Smooth muscle cell (in vitro differentiated cells): ENCODE measurements at regions not wholly inside any gene's neighbourhood (a gene's known extent, or its start where the extent isn't known, plus 50 kb on each side); places are given as distances from the start of the nearest gene placed in this dataset.

ENCODE experiments used
- DNase-seq: peaks from one replicate; lab custom pipeline; 2025; ENCODE audit not compliant: unreplicated experiment; lab: John Stamatoyannopoulos, UW
- H2AFZ ChIP-seq: fragments of 200-600 bp; sonication (generic); 2 replicates; pipeline ENCODE4 v1.6.0; 2016; ENCODE audit warnings: antibody characterized with exemption, low read depth, mild to moderate bottlenecking
- H3F3A ChIP-seq: fragments of 200-600 bp; sonication (generic); 2 replicates; pipeline ENCODE4 v1.6.0; 2017; ENCODE audit warnings: antibody characterized with exemption, low read depth
- H3K27ac ChIP-seq: fragments of 200-600 bp; sonication (generic); 2 replicates; pipeline ENCODE4 v1.5.1; 2016; ENCODE audit warnings: low read depth, mild to moderate bottlenecking
- H3K27me3 ChIP-seq: fragments of 200-600 bp; sonication (generic); 2 replicates; pipeline ENCODE4 v1.6.1; 2016; ENCODE audit warnings: low read depth, mild to moderate bottlenecking
- H3K36me3 ChIP-seq: fragments of 200-600 bp; sonication (generic); 2 replicates; pipeline ENCODE4 v1.5.1; 2016; ENCODE audit warnings: low read depth
- H3K4me1 ChIP-seq: fragments of 200-600 bp; sonication (generic); 2 replicates; pipeline ENCODE4 v1.5.1; 2016; ENCODE audit warnings: low read depth
- H3K4me2 ChIP-seq: fragments of 200-600 bp; sonication (generic); 2 replicates; pipeline ENCODE4 v1.6.0; 2016; ENCODE audit warnings: mild to moderate bottlenecking
- H3K4me3 ChIP-seq: fragments of 200-600 bp; sonication (generic); 2 replicates; pipeline ENCODE4 v1.5.1; 2016; ENCODE audit warnings: mild to moderate bottlenecking
- H3K79me2 ChIP-seq: fragments of 200-600 bp; sonication (generic); 2 replicates; pipeline ENCODE4 v1.6.0; 2016; ENCODE audit warnings: low read depth, mild to moderate bottlenecking
- H3K9ac ChIP-seq: fragments of 200-600 bp; sonication (generic); 2 replicates; pipeline ENCODE4 v1.6.0; 2016; ENCODE audit warnings: low read depth
- H3K9me3 ChIP-seq: fragments of 200-600 bp; sonication (generic); replicated peaks from 2 replicates; pipeline ENCODE4 v1.5.1; 2016; ENCODE audit warnings: low read depth
- H4K20me1 ChIP-seq: fragments of 200-600 bp; sonication (generic); 2 replicates; pipeline ENCODE4 v1.6.0; 2016; ENCODE audit warnings: low read depth
- CTCF ChIP-seq: fragments of 200-600 bp; sonication (generic); IDR thresholded peaks from 2 replicates; pipeline ENCODE4 v1.5.1; 2017; ENCODE audit warnings: borderline replicate concordance, mild to moderate bottlenecking, antibody characterized with exemption; ENCODE audit not compliant: insufficient read depth, poor library complexity, severe bottlenecking
- WGBS: methylation state at CpG from one replicate; pipeline ENCODE4 v1.1.7; 2016; ENCODE audit warnings: low lambda C conversion rate; 5-methylcytosine and 5-hydroxymethylcytosine counted together

GRCh38 chr6:101199441-101199840, 194.1 kb upstream of the GRIK2 start:
- H3K27me3 ChIP-seq, result no peaks in the 10 kb centered on the region
- TF ChIP-seq CTCF, result no peak
- no peaks in the 10 kb centered on the region for H3K4me1 ChIP-seq
- no peak overlapping the region for H3K9ac ChIP-seq
- DNase-seq, result no peak
- no peak overlapping the region for H2AFZ ChIP-seq
- H4K20me1 ChIP-seq, result no peaks in the 10 kb centered on the region
- H3K4me2 ChIP-seq, result no peak overlapping the region
- no peaks in the 10 kb centered on the region for H3K9me3 ChIP-seq
- H3K4me3 ChIP-seq, result no peak overlapping the region
- H3K79me2 ChIP-seq, result no peaks in the 10 kb centered on the region
- H3F3A ChIP-seq, result no peaks in the 10 kb centered on the region
- H3K36me3 ChIP-seq, result no peaks in the 10 kb centered on the region
- H3K27ac ChIP-seq, result no peak overlapping the region

GRCh38 chr6:101202867-101203374, 190.6 kb upstream of the GRIK2 start:
- TF ChIP-seq CTCF, result no peak
- H3F3A ChIP-seq, result no peaks in the 10 kb centered on the region
- no peak overlapping the region for H3K4me2 ChIP-seq
- H3K79me2 ChIP-seq, result no peaks in the 10 kb centered on the region
- H3K4me3 ChIP-seq, result no peak overlapping the region
- H3K4me1 ChIP-seq, result no peaks in the 10 kb centered on the region
- H3K36me3 ChIP-seq, result no peaks in the 10 kb centered on the region
- H3K27ac ChIP-seq, result no peak overlapping the region
- DNase-seq, result no peak
- H4K20me1 ChIP-seq, result no peaks in the 10 kb centered on the region
- H2AFZ ChIP-seq, result no peak overlapping the region
- no peaks in the 10 kb centered on the region for H3K27me3 ChIP-seq
- no peak overlapping the region for H3K9ac ChIP-seq
- no peaks in the 10 kb centered on the region for H3K9me3 ChIP-seq

GRCh38 chr6:101203664-101204063, 189.8 kb upstream of the GRIK2 start:
- no peaks in the 10 kb centered on the region for H3K27me3 ChIP-seq
- no peak overlapping the region for H3K27ac ChIP-seq
- no peak overlapping the region for H2AFZ ChIP-seq
- H3K4me3 ChIP-seq, result no peak overlapping the region
- no peak for DNase-seq
- no peak overlapping the region for H3K4me2 ChIP-seq
- H3K36me3 ChIP-seq, result no peaks in the 10 kb centered on the region
- no peak for TF ChIP-seq CTCF
- no peaks in the 10 kb centered on the region for H4K20me1 ChIP-seq
- H3F3A ChIP-seq, result no peaks in the 10 kb centered on the region
- no peak overlapping the region for H3K9ac ChIP-seq
- WGBS, result 73% methylated on average over 2 of the region's 2 CpGs
- H3K4me1 ChIP-seq, result no peaks in the 10 kb centered on the region
- H3K9me3 ChIP-seq, result no peaks in the 10 kb centered on the region
- no peaks in the 10 kb centered on the region for H3K79me2 ChIP-seq

DNA sequence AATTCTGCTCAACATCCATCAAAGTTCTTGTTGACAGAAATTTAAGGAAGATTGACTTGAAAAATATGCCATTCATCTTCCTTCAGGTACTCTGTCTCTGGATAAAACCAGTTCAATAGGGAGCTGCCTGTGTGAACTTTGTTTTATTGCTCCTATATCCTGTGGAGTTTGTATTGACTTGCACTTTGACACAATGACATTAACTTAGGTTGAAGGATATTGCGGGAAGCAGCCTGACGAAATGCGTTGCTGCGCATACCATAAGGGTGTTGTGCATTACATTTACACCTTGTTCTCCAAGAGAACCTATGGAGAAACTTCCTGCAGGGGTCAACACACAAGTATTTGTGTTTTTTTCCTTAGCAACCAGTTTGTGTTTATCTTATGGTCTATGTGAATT, 185.4 kb upstream of the GRIK2 start:
- H3K9ac ChIP-seq, result no peak overlapping the region
- TF ChIP-seq CTCF, result no peak
- H3K4me3 ChIP-seq, result no peak overlapping the region
- H3K79me2 ChIP-seq, result no peaks in the 10 kb centered on the region
- H3K4me2 ChIP-seq, result no peak overlapping the region
- no peaks in the 10 kb centered on the region for H3K4me1 ChIP-seq
- H3K36me3 ChIP-seq, result no peaks in the 10 kb centered on the region
- H3K27ac ChIP-seq, result no peak overlapping the region
- WGBS, result 82% methylated on average over 4 of the region's 4 CpGs
- no peaks in the 10 kb centered on the region for H3K9me3 ChIP-seq
- no peak overlapping the region for H2AFZ ChIP-seq
- H4K20me1 ChIP-seq, result no peaks in the 10 kb centered on the region
- no peak for DNase-seq
- H3F3A ChIP-seq, result no peaks in the 10 kb centered on the region
- no peaks in the 10 kb centered on the region for H3K27me3 ChIP-seq
